HepG2 (cell line): ENCODE measurements at regions not wholly inside any gene's neighbourhood (a gene's known extent, or its start where the extent isn't known, plus 50 kb on each side); places are given as distances from the start of the nearest gene placed in this dataset.

Experiments used
- ATAC-seq: fragments of 200-7000 bp; cut with Tn5 transposase; 3 replicates; pipeline ENCODE4 v1.9.1; 2020; ENCODE audit warnings: mild to moderate bottlenecking, moderate library complexity
- BruUV-seq: library from RNA; stranded (reverse); fragments of 400-500 nt; replicated peaks from 2 replicates; lab custom pipeline; 2021; lab: Mats Ljungman, UMichigan
- CTCF ChIA-PET: fragments of 300-600 bp; formaldehyde crosslinking; extraction: SDS; loops from one replicate; lab custom pipeline; 2021; ENCODE audit warnings: low total read pairs, inconsistent platforms, low intra/inter-chr PET ratio; lab: Yijun Ruan, JAX
- POLR2A ChIA-PET: fragments of 350-600 bp; sonication (Branson Sonifier 250); formaldehyde crosslinking; loops from one replicate; lab custom pipeline; 2020; ENCODE audit warnings: antibody characterized with exemption, inconsistent platforms; lab: Yijun Ruan, JAX
- DNase-seq: peaks from one replicate; pipeline ENCODE4 v3.0.0-alpha.2; 2015; ENCODE audit warnings: low spot score
- FAIRE-seq: peaks from 3 replicates; lab custom pipeline; 2011; peaks lifted over from hg19 to GRCh38; lab: Jason Lieb, UNC
- H2AFZ ChIP-seq: one replicate; pipeline ENCODE4 v1.6.1; 2011; ENCODE audit warnings: low read length, inconsistent platforms
- H3K27ac ChIP-seq: fragments of 300-600 bp; 3 replicates; pipeline ENCODE4 v1.8.0; 2011; ENCODE audit warnings: mixed run types, mild to moderate bottlenecking, mixed read lengths, low read length, inconsistent platforms; ENCODE audit not compliant: insufficient read depth; ENCODE audit errors: extremely low read length
- H3K27me3 ChIP-seq, 2 experiments: fragments of 200-600 bp in 1 of 2; 2 replicates in 1 of 2; 3 replicates in 1 of 2; pipeline versions ENCODE4 v1.6.0 to v1.8.0; 2011; ENCODE audit warnings: low read length in 2 of 2, mild to moderate bottlenecking in 2 of 2, moderate library complexity in 2 of 2, inconsistent platforms in 1 of 2; ENCODE audit not compliant: insufficient read depth in 2 of 2, control insufficient read depth in 1 of 2
- H3K36me3 ChIP-seq, 2 experiments: fragments of 200-600 bp in 1 of 2; replicated peaks in 1 of 2; 2 replicates in 1 of 2; 3 replicates in 1 of 2; pipeline versions ENCODE4 v1.5.1 to v1.8.0; 2011; ENCODE audit warnings: low read length in 2 of 2, inconsistent platforms in 1 of 2; ENCODE audit not compliant: insufficient read depth in 2 of 2, control insufficient read depth in 1 of 2
- H3K4me1 ChIP-seq: 2 replicates; pipeline ENCODE4 v1.5.1; 2012; ENCODE audit warnings: low read length, inconsistent platforms; ENCODE audit not compliant: insufficient read depth
- H3K4me2 ChIP-seq: 2 replicates; pipeline ENCODE4 v1.6.0; 2011; ENCODE audit warnings: low read depth, low read length, inconsistent platforms
- H3K4me3 ChIP-seq, 3 experiments: fragments of 200-600 bp in 1 of 3; sonication (generic), shearing (Covaris generic) in 1 of 3; replicated peaks in 1 of 3; 2 replicates each; pipeline ENCODE4 v1.5.1; 2011 to 2016; ENCODE audit warnings: low read length in 3 of 3, inconsistent platforms in 2 of 3, low read depth in 2 of 3, mild to moderate bottlenecking in 2 of 3, control low read depth in 1 of 3, mixed read lengths in 1 of 3; ENCODE audit not compliant: insufficient read depth in 1 of 3
- H3K79me2 ChIP-seq: one replicate; pipeline ENCODE4 v1.6.1; 2011; ENCODE audit warnings: low read length, inconsistent platforms; ENCODE audit not compliant: insufficient read depth
- H3K9ac ChIP-seq: 2 replicates; pipeline ENCODE4 v1.6.0; 2011; ENCODE audit warnings: mild to moderate bottlenecking, low read depth, low read length, inconsistent platforms; ENCODE audit not compliant: insufficient read depth
- H3K9me3 ChIP-seq: 2 replicates; pipeline ENCODE4 v1.5.1; 2012; ENCODE audit warnings: mild to moderate bottlenecking, low read length
- H4K20me1 ChIP-seq: 2 replicates; pipeline ENCODE4 v1.6.0; 2011; ENCODE audit warnings: inconsistent platforms, mild to moderate bottlenecking, low read length, moderate library complexity; ENCODE audit not compliant: insufficient read depth
- CHD4 ChIP-seq: fragments of 200-600 bp; sonication (generic); IDR thresholded peaks from 2 replicates; pipeline ENCODE4 v1.7.0; 2017; ENCODE audit warnings: mild to moderate bottlenecking, low read length, borderline replicate concordance
- EEA1 ChIP-seq: sonication (generic); formaldehyde crosslinking; IDR thresholded peaks from 2 replicates; pipeline ENCODE4 v1.5.1; 2020; ENCODE audit warnings: mild to moderate bottlenecking, missing genetic modification reagents, borderline replicate concordance
- RBM39 ChIP-seq: fragments of 200-400 bp; formaldehyde crosslinking; IDR thresholded peaks from one replicate; pipeline ENCODE4 v1.6.1; 2018; ENCODE audit warnings: antibody characterized with exemption, mild to moderate bottlenecking, low read depth, low read length; ENCODE audit not compliant: poor library complexity, severe bottlenecking
- TBP ChIP-seq: sonication (generic); formaldehyde crosslinking; IDR thresholded peaks from 2 replicates; pipeline ENCODE4 v1.5.0; 2020; ENCODE audit warnings: missing genetic modification reagents
- ZFP90 ChIP-seq: sonication (generic); formaldehyde crosslinking; IDR thresholded peaks from 2 replicates; pipeline ENCODE4 v1.8.0; 2022; ENCODE audit warnings: missing genetic modification reagents, mild to moderate bottlenecking, inconsistent platforms, borderline replicate concordance
- ZNF205 ChIP-seq: IDR thresholded peaks from 2 replicates; pipeline ENCODE4 v1.6.1; 2018; ENCODE audit warnings: missing biosample characterization, missing genetic modification reagents
- ZNF430 ChIP-seq: sonication (generic); formaldehyde crosslinking; IDR thresholded peaks from 2 replicates; pipeline ENCODE4 v1.9.0; 2021; ENCODE audit warnings: mild to moderate bottlenecking, missing genetic modification reagents
- WGBS: methylation state at CpG from one replicate; pipeline ENCODE4 v1.1.6; 2017; ENCODE audit warnings: low lambda C conversion rate; 5-methylcytosine and 5-hydroxymethylcytosine counted together
- in situ Hi-C: cut with HindIII; loops from 2 replicates; pipeline ENCODE4 v1.10.0; 2017; ENCODE audit warnings: low pct_unique_long_range_greater_than_20kb; ENCODE audit not compliant: extremely low pct_ligation_motif_present
- intact Hi-C: fragments of 100-400 bp; cut with micrococcal nuclease; formaldehyde crosslinking; loops from one replicate; pipeline ENCODE4 v1.10.0; 2022; ENCODE audit not compliant: unreplicated experiment
- TF ChIP-seq, protein P1 (sequence below): IDR thresholded peaks from 2 replicates; pipeline ENCODE4 v1.6.1; 2016; ENCODE audit warnings: missing biosample characterization, missing genetic modification reagents, low read depth
- TF ChIP-seq, protein P2 (sequence below): sonication (generic); formaldehyde crosslinking; IDR thresholded peaks from 2 replicates; pipeline ENCODE4 v1.8.0; 2022; ENCODE audit warnings: mild to moderate bottlenecking, missing genetic modification reagents, moderate library complexity
- TF ChIP-seq, protein P3 (sequence below): sonication (generic); formaldehyde crosslinking; IDR thresholded peaks from 2 replicates; pipeline ENCODE4 v1.5.0; 2020; ENCODE audit warnings: mild to moderate bottlenecking, missing genetic modification reagents
- TF ChIP-seq, protein P4 (sequence below): sonication (generic); formaldehyde crosslinking; IDR thresholded peaks from 2 replicates; pipeline ENCODE4 v1.4.0; 2020; ENCODE audit warnings: missing genetic modification reagents, mild to moderate bottlenecking, borderline replicate concordance
- TF ChIP-seq, protein P5 (sequence below): sonication (generic); formaldehyde crosslinking; IDR thresholded peaks from 2 replicates; pipeline ENCODE4 v1.4.0; 2020; ENCODE audit warnings: missing genetic modification reagents

DNA sequence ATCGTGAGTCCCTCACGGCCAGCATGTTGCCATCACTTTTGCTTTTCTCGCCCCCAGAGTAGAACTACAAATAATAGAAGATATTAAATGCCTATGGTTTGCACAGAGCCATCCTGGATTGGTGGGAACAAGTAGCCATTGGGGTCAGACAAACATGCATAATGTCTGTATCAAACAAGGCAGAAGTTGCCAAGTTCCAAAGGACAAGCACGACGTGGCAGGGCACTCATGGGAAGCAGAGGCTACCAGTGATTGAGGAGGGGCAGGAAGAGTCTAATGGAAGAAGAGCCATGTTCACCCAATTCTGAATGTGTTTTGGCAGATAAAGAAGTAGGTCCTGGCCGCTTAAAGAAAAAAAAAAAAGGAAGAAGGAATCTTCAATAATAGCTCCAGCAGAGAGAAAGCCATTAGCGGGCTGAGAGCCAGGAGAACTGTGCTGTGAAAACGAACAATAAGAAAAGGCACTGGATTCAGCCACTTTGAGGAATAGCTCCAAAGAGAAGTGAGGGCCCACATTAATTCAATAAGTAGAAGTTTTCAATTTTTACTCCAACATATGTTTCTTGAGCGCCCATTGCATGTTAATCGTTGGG lies 153.7 kb upstream of the ADCY2 start (continued):
- TF ChIP-seq, protein P1, sequence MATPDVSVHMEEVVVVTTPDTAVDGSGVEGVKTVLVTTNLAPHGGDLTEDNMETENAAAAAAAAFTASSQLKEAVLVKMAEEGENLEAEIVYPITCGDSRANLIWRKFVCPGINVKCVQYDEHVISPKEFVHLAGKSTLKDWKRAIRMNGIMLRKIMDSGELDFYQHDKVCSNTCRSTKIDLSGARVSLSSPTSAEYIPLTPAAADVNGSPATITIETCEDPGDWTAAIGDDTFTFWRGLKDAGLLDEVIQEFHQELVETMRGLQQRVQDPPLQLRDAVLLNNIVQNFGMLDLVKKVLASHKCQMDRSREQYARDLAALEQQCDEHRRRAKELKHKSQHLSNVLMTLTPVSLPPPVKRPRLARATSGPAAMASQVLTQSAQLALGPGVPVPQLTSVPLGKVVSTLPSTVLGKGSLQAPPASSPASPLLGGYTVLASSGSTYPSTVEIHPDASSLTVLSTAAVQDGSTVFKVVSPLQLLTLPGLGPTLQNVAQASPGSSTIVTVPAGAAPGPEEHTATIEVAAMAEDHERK (CRISPR knock-in tag): no peak
- TF ChIP-seq RBM39: no peak
- no peak for TF ChIP-seq EEA1 (CRISPR knock-in tag)
- TF ChIP-seq CHD4: no peak
- no peak for TF ChIP-seq ZNF430 (CRISPR knock-in tag)
- TF ChIP-seq, protein P2, sequence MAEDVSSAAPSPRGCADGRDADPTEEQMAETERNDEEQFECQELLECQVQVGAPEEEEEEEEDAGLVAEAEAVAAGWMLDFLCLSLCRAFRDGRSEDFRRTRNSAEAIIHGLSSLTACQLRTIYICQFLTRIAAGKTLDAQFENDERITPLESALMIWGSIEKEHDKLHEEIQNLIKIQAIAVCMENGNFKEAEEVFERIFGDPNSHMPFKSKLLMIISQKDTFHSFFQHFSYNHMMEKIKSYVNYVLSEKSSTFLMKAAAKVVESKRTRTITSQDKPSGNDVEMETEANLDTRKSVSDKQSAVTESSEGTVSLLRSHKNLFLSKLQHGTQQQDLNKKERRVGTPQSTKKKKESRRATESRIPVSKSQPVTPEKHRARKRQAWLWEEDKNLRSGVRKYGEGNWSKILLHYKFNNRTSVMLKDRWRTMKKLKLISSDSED (CRISPR knock-in tag): no peak

DNA sequence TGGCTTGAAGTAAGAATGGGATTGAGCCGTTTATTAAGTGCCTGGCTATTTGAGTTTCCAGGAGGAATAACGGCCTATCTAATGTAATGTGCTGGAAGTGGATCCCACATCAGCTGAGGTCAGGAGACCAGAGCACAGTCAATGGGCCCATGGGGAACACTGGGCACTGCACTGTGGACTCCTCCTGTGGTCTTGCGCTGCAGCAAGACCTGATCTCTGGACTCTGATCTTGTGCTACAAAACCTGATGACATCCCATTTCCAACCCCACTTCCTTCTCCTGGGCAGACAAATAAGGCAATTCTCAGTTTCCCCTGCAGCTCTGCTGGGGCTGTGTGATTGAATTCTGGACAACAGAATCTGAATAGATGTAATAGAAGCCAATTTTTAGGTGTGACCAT lies 151.7 kb upstream of the ADCY2 start:
- no TSS peak for BruUV-seq
- no peaks in the 10 kb centered on the region for H3K9me3 ChIP-seq
- in situ Hi-C loops: no loop called here
- no peak overlapping the region for H3K4me3 ChIP-seq
- H3K4me1 ChIP-seq: no peaks in the 10 kb centered on the region
- H3K27me3 ChIP-seq: no peaks in the 10 kb centered on the region
- no peak overlapping the region for H3K27ac ChIP-seq
- no peaks in the 10 kb centered on the region for H4K20me1 ChIP-seq
- no peak overlapping the region for H3K4me2 ChIP-seq
- ChIA-PET POLR2A (no interaction called here), CTCF (no interaction called here)
- H3K79me2 ChIP-seq: no peaks in the 10 kb centered on the region
- FAIRE-seq (no peak), DNase-seq (no peak), ATAC-seq (no peak)
- intact Hi-C loops: no loop called here
- H3K9ac ChIP-seq: no peak overlapping the region
- 10% methylated on average over 2 of the region's 3 CpGs for WGBS
- H2AFZ ChIP-seq: no peak overlapping the region
- no peaks in the 10 kb centered on the region for H3K36me3 ChIP-seq
- TF ChIP-seq ZNF205 (no peak), TBP (no peak), ZFP90 (no peak)
- TF ChIP-seq, protein P3, sequence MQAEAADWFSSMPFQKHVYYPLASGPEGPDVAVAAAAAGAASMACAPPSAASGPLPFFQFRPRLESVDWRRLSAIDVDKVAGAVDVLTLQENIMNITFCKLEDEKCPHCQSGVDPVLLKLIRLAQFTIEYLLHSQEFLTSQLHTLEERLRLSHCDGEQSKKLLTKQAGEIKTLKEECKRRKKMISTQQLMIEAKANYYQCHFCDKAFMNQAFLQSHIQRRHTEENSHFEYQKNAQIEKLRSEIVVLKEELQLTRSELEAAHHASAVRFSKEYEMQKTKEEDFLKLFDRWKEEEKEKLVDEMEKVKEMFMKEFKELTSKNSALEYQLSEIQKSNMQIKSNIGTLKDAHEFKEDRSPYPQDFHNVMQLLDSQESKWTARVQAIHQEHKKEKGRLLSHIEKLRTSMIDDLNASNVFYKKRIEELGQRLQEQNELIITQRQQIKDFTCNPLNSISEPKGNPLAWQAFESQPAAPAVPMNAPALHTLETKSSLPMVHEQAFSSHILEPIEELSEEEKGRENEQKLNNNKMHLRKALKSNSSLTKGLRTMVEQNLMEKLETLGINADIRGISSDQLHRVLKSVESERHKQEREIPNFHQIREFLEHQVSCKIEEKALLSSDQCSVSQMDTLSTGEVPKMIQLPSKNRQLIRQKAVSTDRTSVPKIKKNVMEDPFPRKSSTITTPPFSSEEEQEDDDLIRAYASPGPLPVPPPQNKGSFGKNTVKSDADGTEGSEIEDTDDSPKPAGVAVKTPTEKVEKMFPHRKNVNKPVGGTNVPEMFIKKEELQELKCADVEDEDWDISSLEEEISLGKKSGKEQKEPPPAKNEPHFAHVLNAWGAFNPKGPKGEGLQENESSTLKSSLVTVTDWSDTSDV (CRISPR knock-in tag): no peak
- TF ChIP-seq, protein P4, sequence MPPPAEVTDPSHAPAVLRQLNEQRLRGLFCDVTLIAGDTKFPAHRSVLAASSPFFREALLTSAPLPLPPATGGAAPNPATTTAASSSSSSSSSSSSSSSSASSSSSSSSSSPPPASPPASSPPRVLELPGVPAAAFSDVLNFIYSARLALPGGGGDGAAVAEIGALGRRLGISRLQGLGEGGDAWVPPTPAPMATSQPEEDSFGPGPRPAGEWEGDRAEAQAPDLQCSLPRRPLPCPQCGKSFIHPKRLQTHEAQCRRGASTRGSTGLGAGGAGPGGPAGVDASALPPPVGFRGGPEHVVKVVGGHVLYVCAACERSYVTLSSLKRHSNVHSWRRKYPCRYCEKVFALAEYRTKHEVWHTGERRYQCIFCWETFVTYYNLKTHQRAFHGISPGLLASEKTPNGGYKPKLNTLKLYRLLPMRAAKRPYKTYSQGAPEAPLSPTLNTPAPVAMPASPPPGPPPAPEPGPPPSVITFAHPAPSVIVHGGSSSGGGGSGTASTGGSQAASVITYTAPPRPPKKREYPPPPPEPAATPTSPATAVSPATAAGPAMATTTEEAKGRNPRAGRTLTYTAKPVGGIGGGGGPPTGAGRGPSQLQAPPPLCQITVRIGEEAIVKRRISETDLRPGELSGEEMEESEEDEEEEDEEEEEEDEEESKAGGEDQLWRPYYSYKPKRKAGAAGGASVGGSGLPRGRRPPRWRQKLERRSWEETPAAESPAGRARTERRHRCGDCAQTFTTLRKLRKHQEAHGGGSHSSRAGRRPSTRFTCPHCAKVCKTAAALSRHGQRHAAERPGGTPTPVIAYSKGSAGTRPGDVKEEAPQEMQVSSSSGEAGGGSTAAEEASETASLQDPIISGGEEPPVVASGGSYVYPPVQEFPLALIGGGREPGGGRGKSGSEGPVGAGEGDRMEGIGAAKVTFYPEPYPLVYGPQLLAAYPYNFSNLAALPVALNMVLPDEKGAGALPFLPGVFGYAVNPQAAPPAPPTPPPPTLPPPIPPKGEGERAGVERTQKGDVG (CRISPR knock-in tag): no peak
- TF ChIP-seq, protein P5, sequence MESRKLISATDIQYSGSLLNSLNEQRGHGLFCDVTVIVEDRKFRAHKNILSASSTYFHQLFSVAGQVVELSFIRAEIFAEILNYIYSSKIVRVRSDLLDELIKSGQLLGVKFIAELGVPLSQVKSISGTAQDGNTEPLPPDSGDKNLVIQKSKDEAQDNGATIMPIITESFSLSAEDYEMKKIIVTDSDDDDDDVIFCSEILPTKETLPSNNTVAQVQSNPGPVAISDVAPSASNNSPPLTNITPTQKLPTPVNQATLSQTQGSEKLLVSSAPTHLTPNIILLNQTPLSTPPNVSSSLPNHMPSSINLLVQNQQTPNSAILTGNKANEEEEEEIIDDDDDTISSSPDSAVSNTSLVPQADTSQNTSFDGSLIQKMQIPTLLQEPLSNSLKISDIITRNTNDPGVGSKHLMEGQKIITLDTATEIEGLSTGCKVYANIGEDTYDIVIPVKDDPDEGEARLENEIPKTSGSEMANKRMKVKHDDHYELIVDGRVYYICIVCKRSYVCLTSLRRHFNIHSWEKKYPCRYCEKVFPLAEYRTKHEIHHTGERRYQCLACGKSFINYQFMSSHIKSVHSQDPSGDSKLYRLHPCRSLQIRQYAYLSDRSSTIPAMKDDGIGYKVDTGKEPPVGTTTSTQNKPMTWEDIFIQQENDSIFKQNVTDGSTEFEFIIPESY (CRISPR knock-in tag): no peak
